ENCODE measurements at regions not wholly inside any gene's neighbourhood (a gene's known extent, or its start where the extent isn't known, plus 50 kb on each side); places are given as distances from the start of the nearest gene placed in this dataset.

DNA sequence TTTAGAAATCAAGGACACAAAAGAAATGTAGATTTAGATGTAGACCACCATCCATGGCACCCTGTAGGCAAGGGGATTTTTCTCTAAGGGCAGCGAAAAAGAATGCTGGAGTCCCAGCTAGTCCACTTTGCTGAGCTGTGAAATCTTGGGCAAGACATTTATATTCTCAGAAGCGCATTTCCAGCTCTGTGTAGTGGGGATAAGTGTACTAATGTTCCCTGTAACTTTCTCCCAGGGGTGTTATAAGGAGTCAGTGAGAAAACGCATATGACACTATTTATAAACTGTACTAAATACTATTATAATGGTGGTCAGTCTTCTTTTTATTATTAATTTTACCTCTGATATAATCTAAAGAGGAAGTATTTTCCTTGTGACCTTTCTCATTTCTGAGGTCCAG lies 133.4 kb upstream of the FRMD6 start:
- DNase-seq = no peak

DNA sequence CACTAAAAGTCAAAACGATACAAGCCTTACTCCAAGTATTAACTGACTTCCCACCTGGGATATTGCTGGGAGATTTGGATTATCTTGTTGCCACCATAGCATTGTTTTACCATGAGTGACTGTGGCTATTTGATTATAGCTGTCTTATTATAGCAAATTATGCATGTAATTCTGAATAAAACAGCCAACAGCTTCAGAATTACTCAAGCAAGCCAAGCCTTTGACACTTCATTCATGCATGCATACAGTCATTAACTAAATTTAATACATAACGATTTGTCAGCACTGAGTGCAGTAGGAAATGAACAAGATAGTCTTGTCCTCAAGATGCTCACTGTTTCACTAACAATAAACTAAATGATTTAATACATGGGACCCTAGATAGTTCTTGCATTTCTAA lies 133.0 kb upstream of the FRMD6 start:
- DNase-seq = no peak

DNA sequence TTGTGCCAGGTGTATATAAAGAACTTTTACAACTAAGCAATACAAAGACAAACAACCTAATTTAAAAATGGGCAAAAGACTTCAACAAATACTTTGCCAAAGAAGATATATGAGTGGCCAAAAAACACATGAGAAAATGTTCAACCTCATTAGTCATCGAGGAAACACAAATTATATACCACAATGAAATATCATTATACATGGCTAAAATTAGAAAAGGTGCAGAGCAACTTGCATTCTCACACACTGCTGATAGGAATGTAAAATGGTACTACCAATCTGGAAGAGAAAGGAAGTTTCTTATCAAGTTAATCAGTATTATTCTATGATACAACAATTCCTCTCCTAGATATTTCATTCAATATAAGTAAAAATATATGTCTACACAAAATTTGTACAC lies 131.6 kb upstream of the FRMD6 start:
- DNase-seq = no peak

DNA sequence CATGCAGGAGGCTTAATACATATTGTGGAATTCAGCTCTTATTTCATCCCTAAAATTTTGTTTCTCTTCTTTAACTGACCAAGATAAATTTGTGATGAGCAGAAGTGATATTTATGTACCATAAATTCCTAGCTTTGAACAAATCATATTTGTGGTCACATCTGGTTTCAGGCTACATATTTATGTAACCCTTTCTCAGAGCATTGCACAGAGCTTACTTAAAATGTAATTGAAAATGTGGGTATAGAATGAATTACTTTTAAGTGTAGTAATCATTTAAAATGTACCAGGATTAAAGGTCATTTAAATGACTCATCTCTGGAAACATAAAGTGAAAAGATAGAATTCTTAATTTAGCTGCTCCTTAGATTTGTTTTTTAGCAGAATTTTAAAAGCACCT lies 129.9 kb upstream of the FRMD6 start:
- no peak for DNase-seq

DNA sequence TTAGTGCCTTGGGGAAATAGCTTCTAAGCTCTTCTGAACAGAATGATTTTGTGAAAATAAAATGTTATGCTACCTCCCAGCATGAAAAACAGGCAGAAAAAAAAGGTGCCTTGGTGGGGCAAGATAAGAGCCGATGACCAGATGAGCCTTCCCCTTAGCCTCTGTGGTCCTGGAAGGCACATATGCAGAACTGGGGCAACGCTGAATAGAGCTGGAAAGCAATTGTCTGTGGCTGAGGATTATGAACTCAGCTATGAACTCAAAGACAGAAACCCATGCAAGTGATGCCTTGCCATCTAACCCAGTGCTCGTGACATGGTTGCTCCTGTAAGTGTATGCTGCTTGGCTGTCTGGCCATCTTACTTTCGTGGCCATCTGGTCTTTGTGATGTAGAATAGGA lies 128.5 kb upstream of the FRMD6 start:
- DNase-seq = no peak

DNA sequence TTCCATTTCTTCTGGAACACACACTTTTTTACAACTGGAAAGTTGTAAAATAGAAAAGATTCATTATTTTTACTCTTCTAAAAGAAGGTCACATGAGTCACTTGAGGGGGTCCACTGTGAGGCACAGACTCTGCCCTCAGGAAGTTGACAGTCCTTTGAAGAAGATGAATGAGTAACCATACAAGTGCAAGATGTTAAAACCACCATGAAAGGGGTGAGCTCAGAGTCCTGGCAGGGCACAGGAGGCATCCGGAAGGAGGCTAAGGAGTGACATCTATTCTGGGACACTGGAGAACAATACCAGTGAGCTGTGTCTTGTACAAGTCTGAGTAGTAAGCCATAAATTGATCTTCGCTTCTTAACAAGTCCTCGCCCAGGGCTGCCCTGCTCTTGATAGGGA lies 126.0 kb upstream of the FRMD6 start:
- no peak for DNase-seq

DNA sequence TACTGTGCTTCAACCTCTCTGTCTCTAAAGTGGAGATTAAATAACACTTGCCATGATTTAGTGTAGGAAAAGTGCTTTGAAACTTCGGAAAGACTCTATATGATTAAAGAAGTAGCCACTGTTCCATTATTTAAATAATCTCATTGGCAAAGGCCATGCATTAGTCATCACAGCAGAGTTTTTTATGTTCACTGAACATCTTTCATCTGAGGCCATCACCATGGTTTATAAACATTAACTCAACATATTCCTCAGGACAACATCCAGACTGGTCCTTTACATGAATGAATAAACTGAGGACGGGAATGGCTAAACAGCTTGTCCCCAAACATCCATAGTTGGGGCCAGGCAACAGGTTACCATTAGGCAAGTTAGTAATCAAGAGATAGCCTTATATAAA lies 124.6 kb upstream of the FRMD6 start:
- no peak for DNase-seq

DNA sequence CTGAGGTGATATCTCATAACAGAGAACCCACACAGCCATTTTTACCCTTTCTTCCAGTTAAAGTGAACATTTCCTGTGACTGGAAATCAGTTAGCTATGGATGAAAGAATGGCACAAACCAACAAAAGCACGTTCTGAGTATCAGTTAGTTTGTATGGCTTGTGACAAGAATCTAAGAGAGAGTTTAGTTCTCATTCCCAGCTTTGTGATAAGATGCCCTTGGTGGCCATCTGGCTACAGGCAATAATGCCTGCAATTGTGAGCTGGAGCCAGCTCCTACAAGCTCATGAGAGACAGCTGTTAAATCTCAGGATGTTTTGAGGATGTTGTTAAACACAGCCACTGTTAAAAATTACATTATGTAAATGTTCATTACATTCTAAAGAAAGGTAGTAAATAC lies 122.0 kb upstream of the FRMD6 start:
- DNase-seq = no peak

DNA sequence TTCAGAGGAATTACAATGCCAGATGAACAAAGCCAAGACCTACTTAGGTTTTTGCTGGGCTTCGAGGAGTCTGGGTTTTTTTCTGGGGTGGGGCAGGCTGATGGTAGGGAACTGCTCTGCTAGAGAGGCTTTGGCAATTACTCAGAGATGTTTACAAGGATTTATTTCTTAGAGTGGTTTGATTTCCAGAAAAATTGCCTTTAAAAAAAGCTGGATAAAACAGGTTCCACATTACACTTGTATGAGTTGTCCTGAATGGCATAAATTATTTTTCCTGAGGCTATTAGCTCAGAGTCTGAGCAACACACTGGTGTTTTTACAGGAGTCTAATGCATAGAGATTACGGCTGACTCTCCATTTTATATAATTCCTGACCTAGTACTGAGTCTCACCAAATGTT lies 118.5 kb upstream of the FRMD6 start:
- no peak for DNase-seq

DNA sequence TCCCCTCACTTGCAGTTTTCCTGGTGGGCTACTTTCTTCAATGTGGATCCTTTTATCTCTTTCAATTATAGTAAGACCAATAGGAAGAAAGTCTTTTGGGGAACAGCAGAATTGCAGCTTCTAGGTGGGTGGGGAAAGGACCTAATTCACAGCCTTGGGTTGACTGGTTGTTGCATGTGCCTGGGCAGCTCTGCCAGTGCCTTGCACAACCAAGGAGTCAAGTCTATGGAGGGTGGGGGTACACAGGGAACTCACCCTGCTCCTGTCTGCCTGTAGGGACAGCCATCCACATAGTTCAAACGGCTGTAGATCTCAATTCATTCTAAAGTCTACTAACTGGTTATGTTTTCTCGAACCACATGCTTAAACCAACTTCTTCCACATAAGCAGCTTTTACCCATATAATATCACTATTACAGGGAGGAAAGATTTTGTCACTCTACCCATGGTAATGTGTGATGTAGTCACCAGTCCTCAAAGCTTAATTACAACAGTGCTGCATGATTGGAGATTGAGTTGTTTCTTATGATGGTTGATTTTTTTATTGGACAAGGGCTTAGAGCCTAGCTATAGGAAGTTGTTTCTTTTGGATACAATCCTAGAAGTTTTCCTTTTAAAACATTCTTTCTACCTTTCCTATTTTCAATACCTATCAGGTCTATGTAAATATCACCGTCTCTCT lies 117.7 kb upstream of the FRMD6 start:
- no peak for DNase-seq

DNA sequence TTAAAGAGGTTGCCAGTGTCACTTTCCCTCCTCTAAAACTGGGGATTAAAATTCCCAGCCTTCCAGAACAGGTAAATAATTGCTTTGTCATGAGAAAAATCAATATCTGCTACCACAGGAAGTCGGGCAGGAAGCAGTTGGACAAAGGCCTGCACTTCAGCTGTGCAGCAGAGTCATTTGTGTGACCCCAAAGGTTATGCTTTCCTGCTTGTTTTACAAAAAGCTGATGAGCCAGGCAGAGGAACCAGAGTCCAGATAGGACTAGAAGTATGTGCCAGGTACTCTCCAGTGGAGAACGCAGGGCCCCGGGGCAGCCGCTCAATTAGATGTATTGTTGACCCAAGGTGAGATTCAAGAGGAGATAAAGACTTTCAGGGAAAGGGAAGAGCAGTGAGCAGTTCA lies 117.1 kb upstream of the FRMD6 start:
- no peak for DNase-seq

DNA sequence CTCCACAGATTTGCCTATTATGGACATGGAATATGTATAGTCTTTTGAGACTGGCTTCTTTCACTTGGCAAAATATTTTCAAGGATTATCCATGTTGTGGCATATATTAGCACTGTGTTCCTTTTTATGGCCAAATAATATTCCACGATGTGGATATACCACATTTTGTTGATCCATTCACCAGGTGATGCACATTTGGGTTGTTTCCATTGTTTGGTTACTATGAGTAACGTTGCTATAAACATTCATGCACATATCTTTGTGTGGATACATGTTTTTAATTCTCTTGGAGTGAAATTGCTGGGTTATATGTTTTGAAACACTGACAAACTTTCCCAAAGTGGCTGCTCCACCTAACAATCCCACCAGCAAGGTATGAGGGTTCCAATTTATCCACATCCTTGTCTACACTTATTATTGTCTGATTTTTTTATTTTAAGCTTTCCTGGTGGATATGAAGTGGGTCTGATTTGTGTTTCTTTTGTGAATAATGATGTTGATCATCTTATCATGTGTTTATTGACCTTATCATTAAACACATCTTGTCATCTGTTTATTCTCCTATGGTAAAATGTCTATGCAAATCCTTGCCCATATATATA lies 116.2 kb upstream of the FRMD6 start:
- DNase-seq = no peak

DNA sequence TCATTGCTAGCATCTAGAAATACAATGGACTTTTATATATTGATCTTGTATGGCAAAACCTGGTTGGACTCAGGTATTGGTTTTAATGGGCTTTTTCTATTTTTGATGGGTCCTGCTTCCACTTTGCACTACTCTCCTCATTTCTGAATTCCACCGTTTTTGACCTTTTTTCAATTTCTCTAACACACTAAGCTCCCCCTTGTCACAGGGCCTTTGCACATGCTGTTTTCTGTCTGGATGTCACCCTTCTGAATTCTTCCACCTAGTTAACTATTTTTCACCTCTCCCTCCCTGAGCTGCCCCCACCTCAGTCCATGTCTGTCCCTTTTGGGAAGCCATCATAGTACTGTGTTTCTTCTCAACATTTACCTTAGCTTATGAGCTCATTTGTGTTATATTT lies 112.7 kb upstream of the FRMD6 start:
- DNase-seq = no peak

DNA sequence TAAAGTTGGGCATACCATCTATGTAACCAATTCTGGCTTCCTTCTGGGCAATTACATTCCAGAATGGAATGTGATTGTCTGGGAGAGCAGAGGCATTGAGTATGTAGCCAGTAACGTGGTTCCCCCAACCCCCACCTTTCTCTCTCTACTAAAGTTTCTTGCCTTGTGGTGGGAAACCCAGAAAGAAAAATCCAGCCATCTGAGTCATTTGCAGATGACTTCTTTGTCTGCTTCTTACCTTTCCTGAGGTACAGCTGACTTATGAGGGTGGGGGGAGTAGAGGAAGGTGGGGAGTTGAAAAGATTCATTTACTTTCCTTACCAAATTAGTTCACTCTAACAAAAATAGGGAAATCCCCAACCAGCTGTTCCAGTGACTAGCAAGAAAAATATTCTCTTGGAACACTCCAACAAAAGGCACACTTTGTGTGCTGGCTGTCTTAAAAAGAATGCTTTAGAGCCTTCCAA lies 112.1 kb upstream of the FRMD6 start:
- DNase-seq = no peak

DNA sequence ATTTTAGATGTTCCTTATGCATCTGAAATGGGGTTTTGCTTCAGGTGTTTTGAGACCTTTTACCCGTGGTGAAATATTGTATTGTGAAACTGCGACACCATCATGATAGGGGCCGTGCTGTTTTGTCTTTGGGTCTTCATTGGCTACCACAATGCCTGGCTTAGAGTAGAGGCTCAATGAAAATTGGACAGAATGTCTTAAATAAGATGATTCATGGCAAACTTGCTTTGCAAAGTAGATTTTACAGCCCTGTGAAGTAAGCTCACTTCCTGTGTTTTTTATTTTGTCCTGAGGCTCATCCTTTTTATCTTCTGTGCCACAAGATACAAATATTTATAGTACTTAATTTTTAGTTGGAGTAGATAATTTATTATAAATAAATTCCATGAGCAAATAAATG lies 111.3 kb upstream of the FRMD6 start:
- no peak for DNase-seq

DNA sequence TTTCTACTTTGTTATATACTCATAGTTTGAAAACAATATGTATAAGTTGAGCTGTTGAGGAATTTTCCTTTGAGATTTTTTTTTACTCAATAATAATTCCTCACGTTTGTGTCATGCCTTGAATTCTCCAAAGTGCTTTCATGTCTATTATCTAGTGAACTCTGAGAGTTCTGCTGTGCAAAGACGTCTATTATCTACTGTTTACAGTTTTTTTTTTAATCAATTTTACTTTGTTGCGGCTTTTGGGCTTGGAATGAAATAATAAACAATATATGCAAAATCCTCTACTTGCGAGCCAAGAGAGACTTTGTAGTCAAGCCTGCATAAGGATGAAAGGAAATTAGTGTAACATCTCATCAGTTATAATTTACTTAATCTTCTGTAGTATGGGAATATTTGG lies 107.2 kb upstream of the FRMD6 start:
- DNase-seq = no peak

DNA sequence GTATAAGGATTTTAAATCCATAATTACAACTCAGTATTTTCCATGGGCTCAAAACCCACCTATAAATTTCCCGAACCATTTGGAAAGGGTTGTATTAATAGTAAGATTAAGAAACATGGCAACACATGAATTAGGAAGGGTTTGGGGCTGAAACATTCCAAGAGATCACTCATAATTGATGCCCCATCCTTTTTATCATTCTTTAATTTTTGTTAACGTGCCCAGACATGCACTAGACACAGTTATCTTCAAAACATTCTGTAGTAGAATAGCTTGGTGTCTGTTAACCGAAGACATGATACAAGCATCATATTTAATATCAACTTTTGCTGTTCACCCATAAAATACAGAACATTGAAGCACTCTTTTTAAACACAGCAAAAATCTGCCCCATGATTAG lies 106.8 kb upstream of the FRMD6 start:
- no peak for DNase-seq

DNA sequence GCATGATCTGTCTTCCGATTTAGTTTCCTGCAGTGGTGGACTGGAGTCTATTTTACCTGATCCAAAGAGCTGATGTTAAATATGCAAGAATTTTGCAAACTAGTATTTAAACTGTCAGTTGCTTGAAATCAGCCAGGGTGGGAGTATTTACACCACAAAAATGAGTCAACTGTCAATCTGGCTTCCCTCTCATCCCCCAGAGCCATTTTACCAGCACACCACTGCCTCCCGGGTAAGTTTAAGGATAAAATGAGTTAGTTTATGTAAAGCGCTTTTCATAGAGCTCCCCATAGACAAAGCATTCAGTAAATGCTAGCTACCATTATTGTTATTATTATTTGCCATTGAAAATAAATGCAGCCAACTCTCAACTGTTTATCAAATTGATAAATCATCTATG lies 106.3 kb upstream of the FRMD6 start:
- DNase-seq = no peak

DNA sequence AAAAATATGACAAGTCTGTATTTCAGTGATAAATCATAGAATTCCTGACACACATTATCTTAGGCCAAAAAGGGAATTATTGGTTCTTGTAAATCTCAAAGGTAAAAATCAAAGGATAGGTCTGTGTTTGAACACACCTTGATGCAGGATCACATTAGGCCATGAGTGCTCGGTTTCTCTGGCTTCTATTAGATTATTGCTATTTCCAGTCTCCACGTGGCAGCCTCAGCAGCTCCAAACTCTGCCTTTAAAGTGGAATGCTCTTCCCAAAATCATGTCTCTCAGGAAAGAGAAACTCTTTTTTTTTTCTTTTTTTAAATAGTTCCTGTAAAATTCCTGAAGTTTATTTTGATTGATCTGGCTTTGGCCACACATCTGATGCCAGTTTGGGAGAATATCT lies 105.6 kb upstream of the FRMD6 start:
- no peak for DNase-seq

DNA sequence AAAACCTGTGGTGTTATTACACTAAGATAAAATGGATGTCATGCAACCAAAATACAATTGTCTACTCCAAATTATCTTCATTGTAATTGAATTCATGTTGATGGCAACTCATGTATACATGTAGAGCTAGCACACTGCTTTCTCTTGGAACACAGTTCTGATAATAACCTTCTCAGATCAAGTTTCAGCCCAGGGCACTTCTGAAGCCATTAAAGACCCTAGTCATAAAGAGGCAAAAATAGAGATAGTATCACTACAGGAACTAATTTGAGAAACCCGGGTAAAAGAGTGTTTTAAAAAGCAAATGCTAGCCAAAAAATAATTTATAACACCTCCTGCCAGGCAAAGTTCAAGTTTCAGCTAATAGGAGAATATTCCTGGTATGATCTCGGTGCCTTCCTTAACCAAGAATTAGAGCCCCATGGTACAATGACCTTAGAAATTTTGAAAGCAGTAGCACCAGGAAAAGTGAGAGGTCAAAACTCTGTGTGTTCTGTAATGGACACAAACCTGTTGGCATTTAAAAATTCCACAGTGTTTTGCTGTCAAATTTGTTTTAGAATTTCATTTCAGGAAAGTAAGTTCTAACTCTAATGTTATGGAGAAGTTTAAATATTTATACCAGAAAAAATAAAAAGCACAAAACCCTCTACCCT lies 105.0 kb upstream of the FRMD6 start:
- no peak for DNase-seq

DNA sequence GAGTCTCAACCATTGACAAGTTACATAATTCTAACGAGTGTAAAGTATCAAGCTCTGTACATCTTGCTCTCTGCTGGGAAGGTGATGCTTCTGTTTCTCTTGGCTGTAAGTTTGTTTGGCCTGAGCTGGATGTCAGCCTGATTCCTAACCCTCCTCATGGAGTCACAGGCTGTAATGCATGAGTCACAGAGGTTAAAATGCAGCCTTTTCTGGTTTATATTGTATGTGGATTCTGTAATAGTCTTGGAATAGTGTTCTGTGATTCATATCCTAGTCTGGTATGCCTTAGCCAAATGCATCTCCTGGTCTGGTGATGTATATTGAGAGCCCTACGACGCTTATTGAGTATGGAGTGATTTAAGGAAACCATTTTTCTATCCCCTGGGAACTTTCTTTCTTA lies 104.5 kb upstream of the FRMD6 start:
- no peak for DNase-seq

DNA sequence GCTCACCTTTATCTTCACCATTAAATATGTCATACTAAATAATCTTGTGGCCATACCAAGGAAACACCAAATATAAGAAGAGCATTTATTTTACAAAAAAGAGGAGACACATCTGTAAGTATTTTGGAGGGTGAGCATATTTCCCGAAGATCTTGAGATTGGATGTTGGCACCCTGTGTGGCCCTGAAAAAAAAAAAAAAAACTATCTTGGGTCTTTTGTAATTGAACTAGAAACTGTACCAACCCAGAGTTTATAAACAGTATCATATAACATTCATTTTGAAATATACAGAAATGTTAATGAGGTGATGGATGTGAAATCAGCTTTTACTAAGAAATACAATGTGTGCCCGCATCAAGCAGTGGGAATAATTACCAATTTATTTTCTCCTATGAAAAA lies 104.0 kb upstream of the FRMD6 start:
- no peak for DNase-seq

DNA sequence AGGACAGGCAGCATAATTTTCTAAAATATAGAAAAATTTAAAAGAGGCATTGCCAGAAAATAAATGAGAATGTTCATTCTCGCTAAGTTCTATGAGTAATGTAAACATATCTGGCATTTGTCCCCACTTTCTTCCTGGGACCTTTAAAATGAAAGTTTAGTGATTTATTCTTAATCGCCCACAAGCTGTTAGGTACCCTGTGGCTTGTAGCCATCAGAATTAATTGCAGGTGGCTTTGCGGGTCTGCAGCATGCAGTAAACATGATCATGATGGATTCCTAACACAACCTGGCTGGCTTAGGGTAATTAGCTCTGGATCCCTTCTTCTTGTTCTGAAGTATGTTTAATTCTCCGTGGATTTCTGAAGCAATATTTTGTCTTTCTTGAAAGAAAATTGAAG lies 103.5 kb upstream of the FRMD6 start:
- DNase-seq = no peak

DNA sequence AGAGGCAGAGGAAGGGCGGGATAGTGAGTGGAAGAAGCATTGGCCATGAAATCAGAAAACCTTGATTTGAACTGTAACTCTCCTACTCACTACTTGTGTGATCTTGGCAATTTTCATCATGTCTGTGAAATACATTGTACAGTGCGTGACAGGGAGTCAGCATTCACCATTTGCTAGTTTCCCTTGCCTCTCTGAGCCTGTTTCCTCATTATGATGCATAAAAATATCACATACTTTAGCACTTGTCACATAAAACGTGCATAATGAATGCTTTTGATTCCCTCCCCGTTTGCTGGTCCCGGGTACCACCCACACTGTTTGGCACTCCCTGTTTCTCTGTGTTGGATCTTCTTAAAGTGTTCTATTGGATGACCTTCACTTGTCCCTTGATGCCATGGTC lies 101.1 kb upstream of the FRMD6 start:
- no peak for DNase-seq

DNA sequence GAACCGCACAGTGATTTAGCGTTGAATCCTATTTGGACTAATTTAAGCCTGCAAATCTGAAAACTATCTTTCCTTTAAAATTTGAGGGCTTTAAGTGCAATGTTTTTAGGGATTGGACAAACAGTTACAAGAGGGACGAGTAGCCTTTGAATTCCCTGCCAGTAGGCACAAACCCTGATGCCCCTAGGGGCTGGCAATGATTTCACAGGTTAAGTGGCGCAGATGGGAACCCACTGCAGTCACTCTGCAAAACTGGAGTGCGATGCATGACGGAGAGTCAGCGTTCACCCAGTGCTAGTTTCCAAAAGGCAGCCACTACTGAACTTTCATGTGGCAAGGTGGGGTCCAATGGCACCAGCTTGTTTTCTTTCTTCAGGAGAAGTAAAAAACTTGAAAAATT lies 99.4 kb upstream of the FRMD6 start:
- DNase-seq = no peak

Measured in CD4-positive, alpha-beta T cell treated with Interleukin-15 for 1 hour (primary cell).